A673 (cell line): ENCODE measurements at regions not wholly inside any gene's neighbourhood (a gene's known extent, or its start where the extent isn't known, plus 50 kb on each side); places are given as distances from the start of the nearest gene placed in this dataset.

Source experiments
- EZH2 ChIP-seq: fragments of 200-600 bp; sonication (generic); IDR thresholded peaks from 2 replicates; pipeline ENCODE4 v1.6.1; 2017; ENCODE audit warnings: borderline replicate concordance, low read depth, mild to moderate bottlenecking, mixed read lengths, antibody characterized with exemption, low read length; ENCODE audit not compliant: poor library complexity, severe bottlenecking
- TF ChIP-seq, protein P1 (sequence below): fragments of 300-800, 200-600 bp; sonication (generic); conservative IDR thresholded peaks from 2 replicates; pipeline ENCODE4 v1.5.1; 2017; ENCODE audit warnings: low read depth, mild to moderate bottlenecking, antibody characterized with exemption, low read length, moderate library complexity, mixed read lengths

DNA sequence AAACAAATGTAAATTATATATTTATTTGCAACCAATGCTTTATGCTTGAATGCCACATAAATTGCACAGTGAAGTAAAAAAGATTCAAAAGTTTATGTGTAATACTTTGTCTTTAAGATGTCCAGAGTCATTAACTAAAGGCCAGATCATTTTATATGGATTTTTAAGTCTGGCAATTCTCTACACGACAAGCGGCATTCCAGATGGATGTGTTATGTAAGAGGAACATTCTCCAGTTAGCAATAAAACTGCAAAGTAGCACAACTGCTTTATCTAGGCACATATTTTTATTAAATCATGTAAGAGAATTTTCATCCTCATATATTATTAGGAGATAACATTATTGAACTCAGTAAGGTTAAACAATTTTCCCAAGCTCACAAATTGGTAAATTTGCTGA, 1717.7 kb upstream of the SEL1L start:
- TF ChIP-seq, protein P1, sequence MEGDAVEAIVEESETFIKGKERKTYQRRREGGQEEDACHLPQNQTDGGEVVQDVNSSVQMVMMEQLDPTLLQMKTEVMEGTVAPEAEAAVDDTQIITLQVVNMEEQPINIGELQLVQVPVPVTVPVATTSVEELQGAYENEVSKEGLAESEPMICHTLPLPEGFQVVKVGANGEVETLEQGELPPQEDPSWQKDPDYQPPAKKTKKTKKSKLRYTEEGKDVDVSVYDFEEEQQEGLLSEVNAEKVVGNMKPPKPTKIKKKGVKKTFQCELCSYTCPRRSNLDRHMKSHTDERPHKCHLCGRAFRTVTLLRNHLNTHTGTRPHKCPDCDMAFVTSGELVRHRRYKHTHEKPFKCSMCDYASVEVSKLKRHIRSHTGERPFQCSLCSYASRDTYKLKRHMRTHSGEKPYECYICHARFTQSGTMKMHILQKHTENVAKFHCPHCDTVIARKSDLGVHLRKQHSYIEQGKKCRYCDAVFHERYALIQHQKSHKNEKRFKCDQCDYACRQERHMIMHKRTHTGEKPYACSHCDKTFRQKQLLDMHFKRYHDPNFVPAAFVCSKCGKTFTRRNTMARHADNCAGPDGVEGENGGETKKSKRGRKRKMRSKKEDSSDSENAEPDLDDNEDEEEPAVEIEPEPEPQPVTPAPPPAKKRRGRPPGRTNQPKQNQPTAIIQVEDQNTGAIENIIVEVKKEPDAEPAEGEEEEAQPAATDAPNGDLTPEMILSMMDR: no peak
- no peak for TF ChIP-seq EZH2
